Smooth muscle cell (in vitro differentiated cells): ENCODE measurements at regions not wholly inside any gene's neighbourhood (a gene's known extent, or its start where the extent isn't known, plus 50 kb on each side); places are given as distances from the start of the nearest gene placed in this dataset.

Source experiments
- DNase-seq: peaks from one replicate; lab custom pipeline; 2025; ENCODE audit not compliant: unreplicated experiment; lab: John Stamatoyannopoulos, UW
- H2AFZ ChIP-seq: fragments of 200-600 bp; sonication (generic); 2 replicates; pipeline ENCODE4 v1.6.0; 2016; ENCODE audit warnings: antibody characterized with exemption, low read depth, mild to moderate bottlenecking
- H3F3A ChIP-seq: fragments of 200-600 bp; sonication (generic); 2 replicates; pipeline ENCODE4 v1.6.0; 2017; ENCODE audit warnings: antibody characterized with exemption, low read depth
- H3K27ac ChIP-seq: fragments of 200-600 bp; sonication (generic); 2 replicates; pipeline ENCODE4 v1.5.1; 2016; ENCODE audit warnings: low read depth, mild to moderate bottlenecking
- H3K27me3 ChIP-seq: fragments of 200-600 bp; sonication (generic); 2 replicates; pipeline ENCODE4 v1.6.1; 2016; ENCODE audit warnings: low read depth, mild to moderate bottlenecking
- H3K36me3 ChIP-seq: fragments of 200-600 bp; sonication (generic); 2 replicates; pipeline ENCODE4 v1.5.1; 2016; ENCODE audit warnings: low read depth
- H3K4me1 ChIP-seq: fragments of 200-600 bp; sonication (generic); 2 replicates; pipeline ENCODE4 v1.5.1; 2016; ENCODE audit warnings: low read depth
- H3K4me2 ChIP-seq: fragments of 200-600 bp; sonication (generic); 2 replicates; pipeline ENCODE4 v1.6.0; 2016; ENCODE audit warnings: mild to moderate bottlenecking
- H3K4me3 ChIP-seq: fragments of 200-600 bp; sonication (generic); 2 replicates; pipeline ENCODE4 v1.5.1; 2016; ENCODE audit warnings: mild to moderate bottlenecking
- H3K79me2 ChIP-seq: fragments of 200-600 bp; sonication (generic); 2 replicates; pipeline ENCODE4 v1.6.0; 2016; ENCODE audit warnings: low read depth, mild to moderate bottlenecking
- H3K9ac ChIP-seq: fragments of 200-600 bp; sonication (generic); 2 replicates; pipeline ENCODE4 v1.6.0; 2016; ENCODE audit warnings: low read depth
- H3K9me3 ChIP-seq: fragments of 200-600 bp; sonication (generic); replicated peaks from 2 replicates; pipeline ENCODE4 v1.5.1; 2016; ENCODE audit warnings: low read depth
- H4K20me1 ChIP-seq: fragments of 200-600 bp; sonication (generic); 2 replicates; pipeline ENCODE4 v1.6.0; 2016; ENCODE audit warnings: low read depth
- CTCF ChIP-seq: fragments of 200-600 bp; sonication (generic); IDR thresholded peaks from 2 replicates; pipeline ENCODE4 v1.5.1; 2017; ENCODE audit warnings: borderline replicate concordance, mild to moderate bottlenecking, antibody characterized with exemption; ENCODE audit not compliant: insufficient read depth, poor library complexity, severe bottlenecking
- WGBS: methylation state at CpG from one replicate; pipeline ENCODE4 v1.1.7; 2016; ENCODE audit warnings: low lambda C conversion rate; 5-methylcytosine and 5-hydroxymethylcytosine counted together

- no peak overlapping the region for H3K9ac ChIP-seq
- TF ChIP-seq CTCF, result no peak
Measured at GRCh38 chr3:164450276-164450905, 627.9 kb downstream of the SI start.

GRCh38 chr3:164419220-164419619, 659.1 kb downstream of the SI start:
- no peak overlapping the region for H3K4me3 ChIP-seq
- H4K20me1 ChIP-seq, result no peaks in the 10 kb centered on the region
- H3K36me3 ChIP-seq, result no peaks in the 10 kb centered on the region
- no peak overlapping the region for H3K9ac ChIP-seq
- H2AFZ ChIP-seq, result no peak overlapping the region
- H3K4me1 ChIP-seq, result no peaks in the 10 kb centered on the region
- no peak overlapping the region for H3K27ac ChIP-seq
- no peaks in the 10 kb centered on the region for H3F3A ChIP-seq
- TF ChIP-seq CTCF, result no peak
- H3K4me2 ChIP-seq, result no peak overlapping the region
- no peaks in the 10 kb centered on the region for H3K27me3 ChIP-seq
- no peak for DNase-seq
- H3K9me3 ChIP-seq, result no peaks in the 10 kb centered on the region
- no peaks in the 10 kb centered on the region for H3K79me2 ChIP-seq
- 88% methylated on average over 1 of the region's 1 CpG for WGBS

More at GRCh38 chr3:164450276-164450905, 627.9 kb downstream of the SI start:
- 65% methylated on average over 4 of the region's 4 CpGs for WGBS
- Histone ChIP-seq H3K4me3 (no peak overlapping the region), H3F3A (no peaks in the 10 kb centered on the region), H3K27ac (no peak overlapping the region), H3K27me3 (no peaks in the 10 kb centered on the region), H4K20me1 (no peaks in the 10 kb centered on the region), H3K4me1 (no peaks in the 10 kb centered on the region), H3K79me2 (no peaks in the 10 kb centered on the region), H3K4me2 (peak overlapping the region; percentile 55), H3K36me3 (no peaks in the 10 kb centered on the region), H2AFZ (peak overlapping the region; percentile 15), H3K9me3 (no peaks in the 10 kb centered on the region)
- DNase-seq, result no peak

GRCh38 chr3:164418414-164418813, 659.9 kb downstream of the SI start:
- H3K4me1 ChIP-seq, result no peaks in the 10 kb centered on the region
- no peak overlapping the region for H3K4me2 ChIP-seq
- no peak for DNase-seq
- TF ChIP-seq CTCF, result no peak
- 94% methylated on average over 1 of the region's 1 CpG for WGBS
- H3K9ac ChIP-seq, result no peak overlapping the region
- H3K36me3 ChIP-seq, result no peaks in the 10 kb centered on the region
- H3F3A ChIP-seq, result no peaks in the 10 kb centered on the region
- H3K4me3 ChIP-seq, result no peak overlapping the region
- no peaks in the 10 kb centered on the region for H3K9me3 ChIP-seq
- no peaks in the 10 kb centered on the region for H3K79me2 ChIP-seq
- no peaks in the 10 kb centered on the region for H3K27me3 ChIP-seq
- H2AFZ ChIP-seq, result no peak overlapping the region
- H3K27ac ChIP-seq, result no peak overlapping the region
- no peaks in the 10 kb centered on the region for H4K20me1 ChIP-seq

GRCh38 chr3:164417955-164418354, 660.3 kb downstream of the SI start:
- Histone ChIP-seq H3K9ac (no peak overlapping the region), H3K36me3 (no peaks in the 10 kb centered on the region), H3K4me2 (no peak overlapping the region), H2AFZ (no peak overlapping the region), H3K27me3 (no peaks in the 10 kb centered on the region), H4K20me1 (no peaks in the 10 kb centered on the region), H3K27ac (no peak overlapping the region), H3K4me3 (no peak overlapping the region), H3K79me2 (no peaks in the 10 kb centered on the region), H3F3A (no peaks in the 10 kb centered on the region), H3K9me3 (no peaks in the 10 kb centered on the region), H3K4me1 (no peaks in the 10 kb centered on the region)
- no peak for TF ChIP-seq CTCF
- DNase-seq, result no peak
